Activated CD4-positive, alpha-beta T cell treated with anti-CD3 and anti-CD28 coated beads for 48 hours (primary cell): ENCODE measurements at regions not wholly inside any gene's neighbourhood (a gene's known extent, or its start where the extent isn't known, plus 50 kb on each side); places are given as distances from the start of the nearest gene placed in this dataset.
"Not testable (repeated sequence)": the region's sequence is repeated elsewhere in the genome, so short reads cannot be mapped to it uniquely, and the experiment has no call there.

ENCODE experiments used
- DNase-seq: peaks from one replicate; pipeline ENCODE4 v3.0.0-alpha.2; 2020

DNA sequence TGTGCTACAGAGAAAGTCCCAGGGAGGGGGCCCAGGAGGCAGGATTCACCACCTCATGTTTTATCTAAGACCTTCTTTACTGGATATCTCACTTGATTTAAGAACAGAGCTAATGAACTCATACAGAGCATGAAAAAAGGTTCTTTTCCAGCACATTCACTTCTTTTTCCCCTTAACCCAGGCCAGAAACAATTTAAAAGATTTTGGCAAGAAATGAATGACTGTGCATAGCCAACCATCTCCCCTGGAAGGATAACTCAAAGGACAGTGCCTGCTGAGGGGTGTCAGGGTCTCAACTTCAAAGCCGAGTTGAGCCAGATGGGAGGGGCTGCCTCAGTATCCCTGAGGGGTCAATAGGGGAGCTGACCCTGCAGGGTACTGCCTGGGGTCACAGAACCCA is 253.4 kb downstream of the SOD2 start:
- DNase-seq = no peak

GRCh38 chr6:159438106-159438505 is 254.9 kb downstream of the SOD2 start:
- DNase-seq = no peak

DNA sequence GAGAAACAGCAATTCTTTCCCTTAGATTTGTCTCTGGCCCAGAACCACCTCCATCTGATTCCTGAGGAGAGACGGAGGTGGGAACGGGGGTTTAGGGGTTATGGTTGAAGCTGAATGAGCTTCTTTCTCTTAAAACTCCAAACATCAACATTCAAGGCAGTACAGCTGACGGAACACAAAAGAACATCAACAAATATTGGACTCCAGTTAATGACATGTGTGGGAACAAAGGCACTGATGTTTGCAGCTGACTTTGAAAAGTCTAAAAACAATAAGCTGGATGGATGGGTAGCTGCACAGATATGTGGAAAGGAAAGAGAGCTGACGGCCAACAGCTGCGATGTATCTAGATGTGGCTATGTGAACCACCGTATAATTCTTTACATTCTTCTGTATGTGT is 256.5 kb downstream of the SOD2 start:
- no peak for DNase-seq

DNA sequence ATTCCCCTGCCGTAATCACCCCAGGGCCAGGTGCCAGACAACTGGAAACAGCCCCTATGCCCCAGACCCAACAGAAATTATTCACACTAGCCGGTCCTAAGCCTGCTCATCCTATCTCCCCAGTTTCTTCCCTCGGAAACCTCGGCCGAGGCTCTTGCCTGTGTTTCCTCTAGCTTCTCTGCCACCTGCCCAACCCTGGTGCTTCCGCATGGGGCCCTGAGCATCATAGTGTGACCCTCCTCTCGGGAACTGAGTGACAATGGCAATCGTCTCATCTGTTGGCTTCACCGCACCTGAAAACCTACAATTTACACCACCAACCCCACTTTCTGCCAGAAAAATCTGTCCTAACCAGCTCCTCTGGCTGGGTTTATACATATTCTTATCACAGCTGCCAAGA is 257.3 kb downstream of the SOD2 start:
- no peak for DNase-seq

DNA sequence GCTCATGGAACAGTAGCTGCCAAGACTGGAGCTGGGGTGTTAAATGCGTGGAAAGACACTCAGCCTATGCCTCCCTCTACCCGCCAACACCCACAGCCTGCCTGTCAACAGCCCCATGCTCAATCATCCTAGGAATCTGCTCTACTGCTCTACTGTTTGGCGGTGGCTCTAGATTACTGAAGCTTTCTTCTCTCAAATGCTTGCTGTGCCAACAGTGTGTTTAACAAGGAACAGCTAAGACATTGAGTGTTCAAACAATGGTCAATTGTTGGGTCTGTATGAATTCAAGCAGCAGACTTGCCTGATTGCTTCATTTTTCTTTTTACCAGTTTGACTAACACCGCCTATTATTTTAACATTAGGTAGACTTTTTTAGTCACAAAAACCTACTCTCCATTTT is 258.6 kb downstream of the SOD2 start:
- DNase-seq = no peak

DNA sequence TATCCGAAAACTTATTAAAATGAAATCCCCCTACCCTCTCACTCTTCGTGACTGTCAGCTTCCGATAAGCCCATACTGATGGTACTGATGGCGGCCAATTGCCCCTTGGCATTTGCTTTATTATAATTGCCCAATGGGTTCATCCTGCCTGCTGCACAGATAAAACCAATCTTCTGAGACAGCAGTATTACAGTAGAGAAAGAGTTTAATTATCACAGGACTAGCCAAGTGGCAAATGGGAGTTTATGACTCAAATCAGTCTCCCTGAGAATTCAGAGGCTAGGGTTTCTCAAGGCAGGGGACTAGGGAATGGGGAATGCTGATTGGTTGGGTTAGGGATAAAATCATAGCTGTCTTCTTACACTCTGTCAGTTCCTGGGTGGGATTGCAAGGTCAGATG is 259.5 kb downstream of the SOD2 start:
- DNase-seq = no peak

GRCh38 chr6:159431750-159432149 is 261.3 kb downstream of the SOD2 start:
- no peak for DNase-seq

GRCh38 chr6:159430323-159430722 is 261.1 kb downstream of the FNDC1 start:
- no peak for DNase-seq

DNA sequence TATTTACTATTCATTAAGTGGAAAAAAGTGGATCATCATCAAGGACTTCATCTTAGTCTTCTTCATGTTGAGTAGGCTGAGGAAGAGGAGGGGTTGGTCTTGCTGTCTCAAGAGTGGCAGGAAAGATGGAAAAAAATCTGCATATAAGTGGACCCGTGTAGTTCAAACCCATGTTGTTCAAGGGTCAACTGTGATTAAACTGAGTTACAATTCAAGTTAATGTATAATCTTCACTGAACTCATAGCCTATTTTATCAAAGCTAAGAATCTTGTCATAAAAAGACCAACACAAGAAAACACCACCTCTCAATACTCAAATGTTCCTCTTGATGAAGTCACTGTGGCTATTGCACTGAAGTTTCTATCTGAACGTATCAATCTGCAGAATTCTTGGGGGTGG is 260.2 kb downstream of the FNDC1 start:
- no peak for DNase-seq

GRCh38 chr6:159427771-159428170 is 258.6 kb downstream of the FNDC1 start:
- no peak for DNase-seq

- DNase-seq = no peak
Measured at GRCh38 chr6:159427335-159427734, 258.1 kb downstream of the FNDC1 start.

DNA sequence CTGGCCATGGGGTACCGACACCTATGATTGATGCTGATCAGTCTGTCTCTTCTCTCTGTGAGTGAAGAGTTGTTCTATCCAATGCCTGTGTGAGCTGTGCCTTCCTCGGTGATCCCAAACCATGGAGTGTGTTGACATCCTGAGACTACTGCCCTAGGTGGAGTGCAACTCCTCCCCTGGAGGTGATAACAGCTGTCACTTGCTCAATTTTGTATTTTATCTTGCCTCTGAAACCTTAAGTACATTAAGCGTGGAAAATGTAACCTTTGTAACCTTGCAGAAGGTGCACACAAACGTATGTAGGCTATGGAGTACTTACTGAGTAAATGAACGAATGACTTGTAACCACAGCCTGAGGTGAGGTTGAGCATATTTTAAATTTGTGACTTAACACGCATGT is 256.2 kb downstream of the FNDC1 start:
- no peak for DNase-seq

GRCh38 chr6:159422041-159422984 is 253.1 kb downstream of the FNDC1 start:
- DNase-seq = no peak

DNA sequence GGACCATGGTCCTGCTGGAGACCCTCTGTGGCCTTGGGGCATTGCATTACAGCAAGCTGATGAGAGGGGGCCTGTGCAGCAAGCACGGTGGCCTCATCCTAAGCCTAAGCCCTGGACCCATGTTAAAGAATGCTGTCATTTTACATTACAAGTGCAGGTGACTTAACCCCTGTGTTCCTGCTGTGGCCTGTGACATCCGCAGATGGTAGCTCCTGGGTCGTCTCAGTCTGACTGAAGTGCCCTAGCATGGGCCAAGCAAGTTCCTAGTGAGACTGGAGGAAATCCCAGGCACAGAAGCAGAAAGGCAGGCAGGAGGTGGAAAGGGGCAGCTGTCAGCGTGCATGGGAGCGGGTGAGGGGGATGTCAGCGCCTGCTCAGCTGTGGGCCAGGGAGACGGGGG is 252.4 kb downstream of the FNDC1 start:
- no peak for DNase-seq

GRCh38 chr6:159418997-159419396 is 249.8 kb downstream of the FNDC1 start:
- no peak for DNase-seq

DNA sequence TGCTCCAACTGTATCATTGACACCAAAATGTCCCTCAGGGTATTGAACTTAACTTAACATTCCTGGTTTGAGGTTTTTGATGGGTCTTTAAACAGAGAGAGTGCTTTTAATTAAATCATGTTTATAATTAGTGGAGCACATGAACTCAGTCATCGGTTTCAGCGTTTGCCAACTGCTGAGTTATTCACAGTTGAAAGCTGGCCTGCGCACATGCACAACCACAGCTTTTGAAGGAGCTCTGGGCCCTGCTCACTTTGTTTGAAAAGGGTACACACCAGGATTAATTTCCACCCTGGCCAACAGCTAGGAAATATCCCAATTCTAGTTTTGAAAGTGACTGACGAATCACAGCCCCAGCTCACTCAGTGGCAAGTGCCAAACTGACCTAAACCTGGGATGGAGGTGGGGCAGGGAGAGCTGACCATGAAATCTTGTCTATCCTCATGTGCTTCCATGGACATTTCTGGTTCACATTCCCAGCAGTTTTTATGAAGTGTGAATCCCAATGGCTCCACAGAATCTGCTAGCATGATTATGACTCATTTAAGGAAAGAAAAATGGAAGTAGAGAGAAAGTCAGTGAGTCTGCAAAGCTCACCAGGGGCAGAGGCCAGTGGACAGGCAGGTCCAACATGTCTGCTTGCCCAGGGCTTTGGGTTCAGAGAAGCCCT is 247.8 kb downstream of the FNDC1 start:
- DNase-seq = no peak

DNA sequence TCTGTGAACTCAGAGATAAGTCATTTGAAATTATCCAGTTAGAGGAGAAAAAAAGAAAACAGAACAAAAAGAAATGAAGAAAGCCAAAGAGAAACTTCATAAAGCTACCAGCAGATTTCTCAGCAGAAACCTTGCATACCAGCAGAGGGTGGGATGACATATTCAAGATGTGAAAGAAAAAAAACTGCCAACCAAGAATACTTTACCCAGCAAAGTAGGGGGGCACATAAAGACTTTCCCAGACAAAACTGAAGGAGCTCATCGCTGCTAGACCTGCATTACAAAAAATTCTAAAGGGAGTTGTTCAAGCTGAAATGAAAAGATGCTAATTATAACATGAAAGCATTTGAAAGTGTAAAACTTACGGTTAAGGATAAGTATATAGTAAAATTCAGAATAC is 246.3 kb downstream of the FNDC1 start:
- no peak for DNase-seq

DNA sequence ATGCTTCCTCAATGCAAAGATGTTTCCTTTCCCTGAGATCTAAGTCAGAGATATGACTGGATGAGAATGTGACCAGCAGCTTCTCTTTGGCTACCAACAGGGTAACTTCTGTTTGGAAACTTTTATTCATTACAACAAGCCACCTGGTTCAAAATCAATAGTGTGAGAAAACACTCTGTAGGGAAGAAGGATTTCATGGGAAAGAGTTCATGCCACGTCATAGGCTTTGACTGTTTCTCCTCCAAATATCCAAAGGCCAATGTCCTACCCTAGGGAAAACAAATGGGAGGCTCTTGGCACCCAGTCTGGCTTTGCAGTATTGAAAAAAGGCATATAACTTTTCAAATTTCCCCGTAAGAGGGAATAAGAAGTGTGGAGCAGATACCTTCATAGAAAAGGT is 245.5 kb downstream of the FNDC1 start:
- no peak for DNase-seq

DNA sequence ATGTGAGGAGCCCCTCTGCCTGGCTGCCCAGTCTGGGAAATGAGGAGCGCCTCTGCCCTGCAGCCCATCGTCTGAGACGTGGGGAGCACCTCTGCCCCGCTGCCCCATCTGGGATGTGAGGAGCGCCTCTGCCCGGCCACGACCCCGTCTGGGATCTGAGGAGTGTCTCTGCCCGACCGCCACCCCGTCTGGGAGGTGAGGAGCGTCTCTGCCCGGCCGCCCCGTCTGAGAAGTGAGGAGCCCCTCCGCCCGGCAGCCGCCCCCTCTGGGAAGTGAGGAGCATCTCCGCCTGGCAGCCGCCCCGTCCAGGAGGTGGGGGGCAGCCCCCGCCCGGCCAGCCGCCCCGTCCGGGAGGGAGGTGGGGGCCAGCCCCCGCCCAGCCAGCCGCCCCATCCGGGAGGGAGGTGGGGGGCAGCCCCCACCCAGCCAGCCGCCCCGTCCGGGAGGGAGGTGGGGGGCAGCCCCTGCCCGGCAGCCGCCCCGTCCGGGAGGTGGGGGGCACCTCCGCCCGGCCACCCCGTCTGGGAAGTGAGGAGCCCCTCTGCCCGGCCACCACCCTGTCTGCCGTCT is 238.1 kb downstream of the FNDC1 start:
- not testable (repeated sequence) for DNase-seq

- DNase-seq = no peak
Measured at GRCh38 chr6:159404296-159404695, 235.1 kb downstream of the FNDC1 start.

GRCh38 chr6:159400826-159401225 is 231.6 kb downstream of the FNDC1 start:
- no peak for DNase-seq

DNA sequence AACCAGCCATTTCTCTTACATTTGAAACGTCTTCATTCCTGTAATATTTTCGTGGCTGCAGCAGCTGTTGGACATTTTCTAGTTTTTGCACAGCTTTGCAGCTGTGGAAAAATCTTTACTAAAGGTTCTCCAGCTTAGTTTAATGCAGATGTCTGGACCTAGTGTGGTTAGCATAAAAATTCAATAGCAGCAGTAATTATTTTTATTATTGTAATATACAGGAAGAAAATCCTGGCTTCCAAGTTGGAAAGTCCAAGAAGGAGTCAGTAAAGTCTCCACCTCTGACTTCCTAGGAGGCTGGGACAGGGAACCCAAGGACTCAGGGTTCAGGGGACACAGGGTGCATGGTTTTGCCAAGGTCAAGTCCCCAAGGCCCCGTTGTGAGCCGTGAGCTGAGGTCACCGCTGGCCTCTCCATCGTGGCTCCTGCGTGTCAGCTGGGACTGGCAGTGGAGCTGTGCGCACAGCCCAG is 230.6 kb downstream of the FNDC1 start:
- DNase-seq = no peak

DNA sequence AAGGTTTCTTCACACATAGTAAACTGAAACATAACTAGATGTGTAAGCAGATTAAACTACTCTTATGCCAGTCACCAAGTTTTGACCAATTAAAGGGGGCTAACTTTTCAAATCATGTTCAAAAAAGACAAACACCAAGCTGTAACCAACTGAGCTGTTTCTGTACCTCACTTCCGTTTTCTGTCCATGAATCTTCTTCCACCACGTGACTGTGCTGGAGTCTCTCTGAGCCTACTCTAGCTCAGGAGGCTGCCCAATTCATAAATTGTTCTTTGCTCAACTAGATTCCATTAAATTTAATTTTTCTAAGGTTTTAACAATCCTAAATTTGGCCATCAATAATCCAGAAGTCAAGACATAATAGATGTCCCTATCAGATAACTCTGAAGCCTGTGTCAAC is 229.4 kb downstream of the FNDC1 start:
- DNase-seq = no peak

DNA sequence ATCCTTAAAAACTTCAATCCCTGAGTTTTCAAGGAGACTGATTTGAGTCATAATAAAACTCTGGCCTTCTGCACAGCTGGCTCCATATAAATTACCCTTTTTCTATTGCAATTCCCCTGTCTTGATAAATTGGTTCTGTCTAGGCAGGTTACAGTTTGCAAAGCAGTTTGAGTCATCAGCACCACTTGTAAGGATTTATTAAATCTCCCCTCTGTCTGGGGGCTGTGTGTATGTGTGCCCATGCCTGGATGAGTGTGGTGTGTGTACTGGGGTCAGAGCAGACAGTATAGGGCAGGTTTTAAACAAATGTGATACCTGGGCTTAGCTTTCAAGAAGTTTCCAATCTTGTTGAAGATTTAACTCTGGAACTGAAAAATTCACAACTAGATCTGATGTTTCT is 228.6 kb downstream of the FNDC1 start:
- no peak for DNase-seq
